ENCODE measurements at regions not wholly inside any gene's neighbourhood (a gene's known extent, or its start where the extent isn't known, plus 50 kb on each side); places are given as distances from the start of the nearest gene placed in this dataset.
A peak's percentile ranks its signal among the peaks of the same experiment; 100 is the strongest.

DNA sequence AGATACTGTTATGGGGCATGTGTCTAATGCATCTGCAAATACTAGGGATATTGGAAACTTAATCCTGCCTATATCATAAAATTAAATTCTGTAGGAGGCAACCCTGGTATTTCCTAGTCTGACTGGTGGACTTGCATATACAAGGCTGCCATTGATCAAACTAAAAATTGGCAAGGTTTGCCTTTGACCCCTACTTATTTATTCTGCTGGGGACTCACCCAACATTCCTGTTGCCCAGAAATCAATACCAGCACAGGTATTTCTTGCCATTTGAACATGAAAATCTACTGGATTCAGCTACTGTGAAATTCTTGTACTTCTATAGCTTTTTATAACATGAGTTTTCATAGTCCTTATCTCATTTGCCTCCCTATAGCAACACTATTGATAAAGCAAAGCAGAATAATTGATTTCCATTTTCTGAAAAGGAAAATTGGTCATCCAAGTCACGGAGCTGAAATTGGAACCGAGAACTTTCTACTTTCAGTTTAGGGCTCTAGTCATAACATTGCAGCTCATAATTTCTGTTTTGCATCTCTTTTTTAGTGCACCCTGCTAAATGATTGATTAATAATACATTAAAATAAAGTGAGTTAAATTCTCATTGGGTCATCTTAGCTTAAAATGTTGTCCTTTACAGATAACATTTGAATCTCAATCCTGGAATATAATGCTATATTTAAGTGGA lies 365.2 kb downstream of the MFSD1 start:
- intact Hi-C loops (cut with micrococcal nuclease) = no loop called here
- H3K27ac ChIP-seq (ENCODE audit: low read depth, low read length) = no peak overlapping the region
- ATAC-seq = no peak
- no peaks in the 10 kb centered on the region for H3K9me3 ChIP-seq (ENCODE audit: control insufficient read depth in 1 of 2, insufficient read depth in 1 of 2, low read depth in 1 of 2, low read length in 2 of 2)
- H3K79me2 ChIP-seq (ENCODE audit: insufficient read depth, low read length) = no peaks in the 10 kb centered on the region
- no TSS peak for BruUV-seq (replicated peaks)
- RAD21 ChIA-PET (ENCODE audit: low non-redundant PET in 1 of 2, low total read pairs in 2 of 2, uncharacterized antibody in 2 of 2, unreplicated experiment in 2 of 2) = no interaction called here
- no peak for TF ChIP-seq JUND (IDR thresholded peaks at IDR 0.05)
- TF ChIP-seq CBX3 (IDR thresholded peaks at IDR 0.05; ENCODE audit: low read depth) = no peak
- no peak for TF ChIP-seq POLR2A (IDR thresholded peaks at IDR 0.05; ENCODE audit: borderline replicate concordance, extremely low read depth, insufficient read depth, insufficient read length)
- TF ChIP-seq SRF (IDR thresholded peaks at IDR 0.05; ENCODE audit: low read depth) = no peak
- TF ChIP-seq ELF1 (IDR thresholded peaks at IDR 0.05; ENCODE audit: borderline replicate concordance, low read depth) = no peak
- TF ChIP-seq, protein P1, sequence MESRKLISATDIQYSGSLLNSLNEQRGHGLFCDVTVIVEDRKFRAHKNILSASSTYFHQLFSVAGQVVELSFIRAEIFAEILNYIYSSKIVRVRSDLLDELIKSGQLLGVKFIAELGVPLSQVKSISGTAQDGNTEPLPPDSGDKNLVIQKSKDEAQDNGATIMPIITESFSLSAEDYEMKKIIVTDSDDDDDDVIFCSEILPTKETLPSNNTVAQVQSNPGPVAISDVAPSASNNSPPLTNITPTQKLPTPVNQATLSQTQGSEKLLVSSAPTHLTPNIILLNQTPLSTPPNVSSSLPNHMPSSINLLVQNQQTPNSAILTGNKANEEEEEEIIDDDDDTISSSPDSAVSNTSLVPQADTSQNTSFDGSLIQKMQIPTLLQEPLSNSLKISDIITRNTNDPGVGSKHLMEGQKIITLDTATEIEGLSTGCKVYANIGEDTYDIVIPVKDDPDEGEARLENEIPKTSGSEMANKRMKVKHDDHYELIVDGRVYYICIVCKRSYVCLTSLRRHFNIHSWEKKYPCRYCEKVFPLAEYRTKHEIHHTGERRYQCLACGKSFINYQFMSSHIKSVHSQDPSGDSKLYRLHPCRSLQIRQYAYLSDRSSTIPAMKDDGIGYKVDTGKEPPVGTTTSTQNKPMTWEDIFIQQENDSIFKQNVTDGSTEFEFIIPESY (IDR thresholded peaks at IDR 0.05; ENCODE audit: extremely low read depth, insufficient replicate concordance, low read length) = no peak
- no peak for TF ChIP-seq EZH2 (IDR thresholded peaks at IDR 0.05)
- TF ChIP-seq, protein P2, sequence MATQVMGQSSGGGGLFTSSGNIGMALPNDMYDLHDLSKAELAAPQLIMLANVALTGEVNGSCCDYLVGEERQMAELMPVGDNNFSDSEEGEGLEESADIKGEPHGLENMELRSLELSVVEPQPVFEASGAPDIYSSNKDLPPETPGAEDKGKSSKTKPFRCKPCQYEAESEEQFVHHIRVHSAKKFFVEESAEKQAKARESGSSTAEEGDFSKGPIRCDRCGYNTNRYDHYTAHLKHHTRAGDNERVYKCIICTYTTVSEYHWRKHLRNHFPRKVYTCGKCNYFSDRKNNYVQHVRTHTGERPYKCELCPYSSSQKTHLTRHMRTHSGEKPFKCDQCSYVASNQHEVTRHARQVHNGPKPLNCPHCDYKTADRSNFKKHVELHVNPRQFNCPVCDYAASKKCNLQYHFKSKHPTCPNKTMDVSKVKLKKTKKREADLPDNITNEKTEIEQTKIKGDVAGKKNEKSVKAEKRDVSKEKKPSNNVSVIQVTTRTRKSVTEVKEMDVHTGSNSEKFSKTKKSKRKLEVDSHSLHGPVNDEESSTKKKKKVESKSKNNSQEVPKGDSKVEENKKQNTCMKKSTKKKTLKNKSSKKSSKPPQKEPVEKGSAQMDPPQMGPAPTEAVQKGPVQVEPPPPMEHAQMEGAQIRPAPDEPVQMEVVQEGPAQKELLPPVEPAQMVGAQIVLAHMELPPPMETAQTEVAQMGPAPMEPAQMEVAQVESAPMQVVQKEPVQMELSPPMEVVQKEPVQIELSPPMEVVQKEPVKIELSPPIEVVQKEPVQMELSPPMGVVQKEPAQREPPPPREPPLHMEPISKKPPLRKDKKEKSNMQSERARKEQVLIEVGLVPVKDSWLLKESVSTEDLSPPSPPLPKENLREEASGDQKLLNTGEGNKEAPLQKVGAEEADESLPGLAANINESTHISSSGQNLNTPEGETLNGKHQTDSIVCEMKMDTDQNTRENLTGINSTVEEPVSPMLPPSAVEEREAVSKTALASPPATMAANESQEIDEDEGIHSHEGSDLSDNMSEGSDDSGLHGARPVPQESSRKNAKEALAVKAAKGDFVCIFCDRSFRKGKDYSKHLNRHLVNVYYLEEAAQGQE (IDR thresholded peaks at IDR 0.05; ENCODE audit: low read depth) = no peak
- TF ChIP-seq ZFX (IDR thresholded peaks at IDR 0.05) = no peak
- TF ChIP-seq YY1 (IDR thresholded peaks at IDR 0.05; ENCODE audit: extremely low read depth, insufficient replicate concordance, low read depth, low read length) = no peak
- no peak for TF ChIP-seq POLR2AphosphoS5 (IDR thresholded peaks at IDR 0.05; ENCODE audit: low read depth, low read length)
- TF ChIP-seq, protein P3, sequence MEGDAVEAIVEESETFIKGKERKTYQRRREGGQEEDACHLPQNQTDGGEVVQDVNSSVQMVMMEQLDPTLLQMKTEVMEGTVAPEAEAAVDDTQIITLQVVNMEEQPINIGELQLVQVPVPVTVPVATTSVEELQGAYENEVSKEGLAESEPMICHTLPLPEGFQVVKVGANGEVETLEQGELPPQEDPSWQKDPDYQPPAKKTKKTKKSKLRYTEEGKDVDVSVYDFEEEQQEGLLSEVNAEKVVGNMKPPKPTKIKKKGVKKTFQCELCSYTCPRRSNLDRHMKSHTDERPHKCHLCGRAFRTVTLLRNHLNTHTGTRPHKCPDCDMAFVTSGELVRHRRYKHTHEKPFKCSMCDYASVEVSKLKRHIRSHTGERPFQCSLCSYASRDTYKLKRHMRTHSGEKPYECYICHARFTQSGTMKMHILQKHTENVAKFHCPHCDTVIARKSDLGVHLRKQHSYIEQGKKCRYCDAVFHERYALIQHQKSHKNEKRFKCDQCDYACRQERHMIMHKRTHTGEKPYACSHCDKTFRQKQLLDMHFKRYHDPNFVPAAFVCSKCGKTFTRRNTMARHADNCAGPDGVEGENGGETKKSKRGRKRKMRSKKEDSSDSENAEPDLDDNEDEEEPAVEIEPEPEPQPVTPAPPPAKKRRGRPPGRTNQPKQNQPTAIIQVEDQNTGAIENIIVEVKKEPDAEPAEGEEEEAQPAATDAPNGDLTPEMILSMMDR (IDR thresholded peaks at IDR 0.05 in 2 of 3, conservative IDR thresholded peaks at IDR 0.05 in 1 of 3; ENCODE audit: borderline replicate concordance in 1 of 3, insufficient read depth in 1 of 3, low read depth in 2 of 3, low read length in 2 of 3) = no peak
- no peak for TF ChIP-seq SIN3A (IDR thresholded peaks at IDR 0.05; ENCODE audit: low read depth)
- no peak for TF ChIP-seq SP1 (IDR thresholded peaks at IDR 0.05; ENCODE audit: low read depth)
- DNase-seq (ENCODE audit: low read depth, low spot score) = no peak
- H3K4me2 ChIP-seq (ENCODE audit: low read length) = no peak overlapping the region
- H3K4me3 ChIP-seq (replicated peaks in 1 of 2; ENCODE audit: low read depth in 1 of 2, low read length in 2 of 2) = no peak overlapping the region
- H2AFZ ChIP-seq (ENCODE audit: low read depth, low read length, poor library complexity, severe bottlenecking) = peak overlapping the region; percentile 48
- no peaks in the 10 kb centered on the region for H4K20me1 ChIP-seq (ENCODE audit: insufficient read depth)
- H3K9me2 ChIP-seq (ENCODE audit: insufficient read depth) = no peaks in the 10 kb centered on the region
- peaks cover 11 to 47% of the 10 kb centered on the region in 2 experiments for H3K4me1 ChIP-seq (ENCODE audit: control insufficient read depth in 1 of 2, insufficient read depth in 2 of 2, low read length in 2 of 2)
- no peak overlapping the region for H3K9ac ChIP-seq (ENCODE audit: low read length)
- POLR2A ChIA-PET = no interaction called here
- H3K36me3 ChIP-seq (ENCODE audit: control insufficient read depth in 1 of 2, insufficient read depth in 2 of 2, low read length in 2 of 2) = no peaks in the 10 kb centered on the region
- H3K27me3 ChIP-seq (ENCODE audit: insufficient read depth, low read length) = no peaks in the 10 kb centered on the region
- CTCF ChIA-PET = interaction anchor here (1.0 kb wide), 1 partner anchor 372 kb away, joined by 3 read pairs; no protein-coding TSS in a partner anchor

Measured in HCT116 (cell line).